ENCODE measurements at regions not wholly inside any gene's neighbourhood (a gene's known extent, or its start where the extent isn't known, plus 50 kb on each side); places are given as distances from the start of the nearest gene placed in this dataset.

GRCh38 chr12:115697340-115697739 lies 580.2 kb downstream of the MED13L start:
- no peak for DNase-seq (ENCODE audit: low spot score)
- TF ChIP-seq CTCF (IDR thresholded peaks at IDR 0.05; ENCODE audit: extremely low read depth, missing control alignments): no peak

DNA sequence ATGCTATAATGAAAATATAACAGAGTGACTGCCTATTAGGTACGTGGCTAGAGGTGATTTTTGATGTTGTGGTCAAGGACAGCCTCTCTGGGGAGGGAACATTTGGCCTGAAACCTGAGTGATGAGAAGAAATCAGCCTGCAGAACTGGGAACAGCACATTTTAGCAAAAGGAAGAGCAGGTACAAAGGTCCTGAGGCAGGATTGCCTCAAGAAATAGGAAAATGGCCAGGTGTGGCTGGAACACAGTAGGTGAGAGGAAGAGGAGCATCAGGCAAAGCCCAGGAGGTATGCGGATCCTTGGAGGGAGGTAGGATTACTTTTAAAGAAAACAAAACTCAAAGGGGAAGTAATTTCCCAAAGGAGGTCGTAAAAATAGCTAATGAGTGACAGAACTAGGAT lies 582.9 kb downstream of the MED13L start:
- DNase-seq (ENCODE audit: low spot score): no peak
- no peak for TF ChIP-seq CTCF (IDR thresholded peaks at IDR 0.05; ENCODE audit: extremely low read depth, missing control alignments)

GRCh38 chr12:115693970-115694369 lies 583.5 kb downstream of the MED13L start:
- no peak for TF ChIP-seq CTCF (IDR thresholded peaks at IDR 0.05; ENCODE audit: extremely low read depth, missing control alignments)
- no peak for DNase-seq (ENCODE audit: low spot score)

DNA sequence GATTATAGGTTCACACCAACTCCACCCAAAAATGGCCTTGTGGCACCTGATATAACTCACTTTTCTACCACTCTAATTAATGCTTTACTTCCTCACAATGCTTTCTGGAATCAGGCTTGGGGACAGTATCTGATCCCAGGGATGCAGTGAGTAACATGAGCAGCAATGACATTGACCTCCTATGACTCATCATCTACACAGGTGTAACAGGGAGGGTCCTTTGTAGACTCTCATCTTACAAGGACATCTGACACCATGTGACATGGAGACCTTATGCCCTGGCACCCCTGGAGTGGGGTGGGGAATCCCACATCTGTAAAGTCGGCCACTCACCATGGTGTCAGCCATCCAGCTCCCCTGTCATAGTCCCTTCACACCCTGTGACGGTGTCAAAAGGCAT lies 586.4 kb downstream of the MED13L start:
- no peak for TF ChIP-seq CTCF (IDR thresholded peaks at IDR 0.05; ENCODE audit: extremely low read depth, missing control alignments)

DNA sequence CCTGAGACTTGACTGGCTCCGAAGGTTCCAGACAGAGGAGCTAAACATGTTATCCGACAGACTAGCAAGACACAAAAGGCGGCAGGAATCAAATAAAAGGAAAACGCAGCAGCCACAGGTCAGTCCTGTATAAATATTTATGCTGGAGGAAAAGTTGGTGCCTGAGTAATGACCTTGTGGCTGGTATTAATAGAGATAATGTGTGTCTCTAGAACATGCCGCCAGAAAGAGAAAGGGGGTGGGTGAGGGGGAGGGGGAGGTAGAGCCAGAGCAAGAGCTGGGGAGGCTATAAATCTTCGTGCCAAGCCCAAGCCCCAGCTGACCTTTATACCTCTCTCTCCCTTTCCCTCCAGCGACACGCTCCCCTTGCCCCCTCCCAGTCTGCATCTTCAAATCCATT lies 590.4 kb downstream of the MED13L start:
- TF ChIP-seq CTCF (IDR thresholded peaks at IDR 0.05; ENCODE audit: extremely low read depth, missing control alignments): no peak

More for the DNA sequence above, 586.4 kb downstream of the MED13L start:
- no peak for DNase-seq (ENCODE audit: low spot score)

DNA sequence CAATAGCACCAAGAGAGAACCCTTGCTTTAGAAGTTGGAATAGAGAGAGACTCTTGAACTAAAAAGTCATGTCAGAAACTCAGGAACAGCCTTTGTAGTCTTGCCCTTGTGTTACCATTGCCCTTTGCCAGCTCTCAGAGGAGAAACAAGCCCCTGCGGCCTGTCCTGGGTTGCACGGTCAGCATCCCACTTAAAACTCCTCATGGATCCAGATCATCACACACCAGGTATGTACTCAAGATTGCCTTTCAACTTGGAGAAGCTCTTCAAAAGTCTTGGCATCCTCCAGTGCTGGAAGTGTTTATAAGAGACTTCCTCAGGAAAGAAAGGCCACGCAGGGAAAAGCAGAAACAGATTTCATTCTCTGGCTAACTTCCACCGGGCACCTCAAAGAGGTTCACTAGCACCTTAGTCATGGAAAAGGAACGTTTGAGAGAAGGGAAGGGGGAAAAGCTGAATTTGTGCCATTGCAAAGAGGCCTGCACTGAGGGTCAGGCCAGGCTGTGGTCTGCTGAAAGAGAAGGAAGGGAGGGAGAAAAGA lies 594.2 kb downstream of the MED13L start:
- no peak for DNase-seq (ENCODE audit: low spot score)
- no peak for TF ChIP-seq CTCF (IDR thresholded peaks at IDR 0.05; ENCODE audit: extremely low read depth, missing control alignments)

More for the DNA sequence above, 590.4 kb downstream of the MED13L start:
- DNase-seq (ENCODE audit: low spot score): no peak

- no peak for TF ChIP-seq CTCF (IDR thresholded peaks at IDR 0.05; ENCODE audit: extremely low read depth, missing control alignments)
- no peak for DNase-seq (ENCODE audit: low spot score)
These were observed 596.5 kb downstream of the MED13L start for GRCh38 chr12:115680967-115681366.

Data from GM20000 (cell line).